Suprapubic skin (tissue), 4 donors: ENCODE measurements at regions not wholly inside any gene's neighbourhood (a gene's known extent, or its start where the extent isn't known, plus 50 kb on each side); places are given as distances from the start of the nearest gene placed in this dataset.

Source experiments
- EP300 ChIP-seq: sonication (generic); formaldehyde crosslinking; IDR thresholded peaks from one replicate; pipeline ENCODE4 v1.6.1; 2017; ENCODE audit warnings: antibody characterized with exemption
- POLR2A ChIP-seq, 2 donors: fragments of 450-650 bp; IDR thresholded peaks; one replicate each; pipeline ENCODE4 v1.6.1; 2017; ENCODE audit warnings: antibody characterized with exemption in 2 of 2, mild to moderate bottlenecking in 2 of 2, moderate library complexity in 2 of 2
- POLR2AphosphoS5 ChIP-seq, 3 donors: sonication (generic); formaldehyde crosslinking; IDR thresholded peaks; one replicate each; pipeline ENCODE4 v1.6.1; 2017; ENCODE audit warnings: antibody characterized with exemption in 3 of 3
- TF ChIP-seq, protein P1 (sequence below), 2 donors: fragments of 200-600 bp in 1 of 2; fragments of 450-650 bp in 1 of 2; sonication (generic) in 1 of 2; IDR thresholded peaks; one replicate each; pipeline ENCODE4 v1.5.1; 2016 to 2019; ENCODE audit warnings: antibody characterized with exemption in 2 of 2, mild to moderate bottlenecking in 1 of 2, moderate library complexity in 1 of 2

DNA sequence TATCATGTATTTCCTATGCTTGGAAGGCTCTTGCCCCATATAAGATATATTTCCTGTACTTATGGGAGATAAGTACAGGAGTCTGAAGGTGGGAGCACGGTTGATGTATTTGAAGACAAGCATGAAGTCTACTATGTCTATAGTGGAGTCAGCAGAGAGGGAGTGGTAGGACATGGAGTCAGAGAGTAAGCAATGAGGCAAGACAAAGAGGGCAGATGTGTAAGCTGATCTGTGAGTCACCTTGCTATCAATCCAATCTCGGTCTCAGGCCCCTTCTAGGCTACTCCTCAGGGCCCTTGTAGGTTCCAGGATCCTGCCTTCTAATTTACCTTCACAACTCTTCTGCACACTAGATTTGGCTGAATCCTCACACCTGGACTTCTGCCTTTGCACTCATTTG, 105.5 kb downstream of the MACIR start:
- TF ChIP-seq, protein P1, sequence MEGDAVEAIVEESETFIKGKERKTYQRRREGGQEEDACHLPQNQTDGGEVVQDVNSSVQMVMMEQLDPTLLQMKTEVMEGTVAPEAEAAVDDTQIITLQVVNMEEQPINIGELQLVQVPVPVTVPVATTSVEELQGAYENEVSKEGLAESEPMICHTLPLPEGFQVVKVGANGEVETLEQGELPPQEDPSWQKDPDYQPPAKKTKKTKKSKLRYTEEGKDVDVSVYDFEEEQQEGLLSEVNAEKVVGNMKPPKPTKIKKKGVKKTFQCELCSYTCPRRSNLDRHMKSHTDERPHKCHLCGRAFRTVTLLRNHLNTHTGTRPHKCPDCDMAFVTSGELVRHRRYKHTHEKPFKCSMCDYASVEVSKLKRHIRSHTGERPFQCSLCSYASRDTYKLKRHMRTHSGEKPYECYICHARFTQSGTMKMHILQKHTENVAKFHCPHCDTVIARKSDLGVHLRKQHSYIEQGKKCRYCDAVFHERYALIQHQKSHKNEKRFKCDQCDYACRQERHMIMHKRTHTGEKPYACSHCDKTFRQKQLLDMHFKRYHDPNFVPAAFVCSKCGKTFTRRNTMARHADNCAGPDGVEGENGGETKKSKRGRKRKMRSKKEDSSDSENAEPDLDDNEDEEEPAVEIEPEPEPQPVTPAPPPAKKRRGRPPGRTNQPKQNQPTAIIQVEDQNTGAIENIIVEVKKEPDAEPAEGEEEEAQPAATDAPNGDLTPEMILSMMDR (IDR thresholded peaks at IDR 0.05) = no peak
- TF ChIP-seq POLR2AphosphoS5 (IDR thresholded peaks at IDR 0.05) = no peak
- no peak for TF ChIP-seq POLR2A (IDR thresholded peaks at IDR 0.05)
- no peak for TF ChIP-seq EP300
